ENCODE measurements at regions not wholly inside any gene's neighbourhood (a gene's known extent, or its start where the extent isn't known, plus 50 kb on each side); places are given as distances from the start of the nearest gene placed in this dataset.

DNA sequence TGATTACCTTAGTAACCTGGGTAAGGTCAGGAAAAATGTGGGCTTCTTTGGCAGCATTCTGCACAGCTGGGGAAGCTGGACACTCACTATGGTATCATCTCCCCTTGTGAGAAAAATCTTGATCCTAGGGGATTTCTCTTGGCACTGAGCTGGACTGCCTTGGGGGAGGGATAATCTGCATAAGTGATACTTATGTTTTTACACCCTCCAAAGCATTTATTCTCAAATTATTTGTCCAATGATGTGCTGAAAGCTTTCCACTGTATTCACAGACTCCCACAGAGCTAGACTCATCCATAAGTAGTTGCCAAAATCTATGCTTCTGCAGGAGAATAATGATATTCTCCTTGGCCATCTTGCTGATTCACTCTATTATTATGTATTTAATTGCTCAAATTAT, 121.5 kb upstream of the CNR1 start:
- TF ChIP-seq, protein P1, sequence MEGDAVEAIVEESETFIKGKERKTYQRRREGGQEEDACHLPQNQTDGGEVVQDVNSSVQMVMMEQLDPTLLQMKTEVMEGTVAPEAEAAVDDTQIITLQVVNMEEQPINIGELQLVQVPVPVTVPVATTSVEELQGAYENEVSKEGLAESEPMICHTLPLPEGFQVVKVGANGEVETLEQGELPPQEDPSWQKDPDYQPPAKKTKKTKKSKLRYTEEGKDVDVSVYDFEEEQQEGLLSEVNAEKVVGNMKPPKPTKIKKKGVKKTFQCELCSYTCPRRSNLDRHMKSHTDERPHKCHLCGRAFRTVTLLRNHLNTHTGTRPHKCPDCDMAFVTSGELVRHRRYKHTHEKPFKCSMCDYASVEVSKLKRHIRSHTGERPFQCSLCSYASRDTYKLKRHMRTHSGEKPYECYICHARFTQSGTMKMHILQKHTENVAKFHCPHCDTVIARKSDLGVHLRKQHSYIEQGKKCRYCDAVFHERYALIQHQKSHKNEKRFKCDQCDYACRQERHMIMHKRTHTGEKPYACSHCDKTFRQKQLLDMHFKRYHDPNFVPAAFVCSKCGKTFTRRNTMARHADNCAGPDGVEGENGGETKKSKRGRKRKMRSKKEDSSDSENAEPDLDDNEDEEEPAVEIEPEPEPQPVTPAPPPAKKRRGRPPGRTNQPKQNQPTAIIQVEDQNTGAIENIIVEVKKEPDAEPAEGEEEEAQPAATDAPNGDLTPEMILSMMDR (IDR thresholded peaks at IDR 0.05; ENCODE audit: insufficient read depth, low read length), result no peak
- TF ChIP-seq POLR2AphosphoS5 (IDR thresholded peaks at IDR 0.05; ENCODE audit: low read depth), result no peak
- TF ChIP-seq, protein P2, sequence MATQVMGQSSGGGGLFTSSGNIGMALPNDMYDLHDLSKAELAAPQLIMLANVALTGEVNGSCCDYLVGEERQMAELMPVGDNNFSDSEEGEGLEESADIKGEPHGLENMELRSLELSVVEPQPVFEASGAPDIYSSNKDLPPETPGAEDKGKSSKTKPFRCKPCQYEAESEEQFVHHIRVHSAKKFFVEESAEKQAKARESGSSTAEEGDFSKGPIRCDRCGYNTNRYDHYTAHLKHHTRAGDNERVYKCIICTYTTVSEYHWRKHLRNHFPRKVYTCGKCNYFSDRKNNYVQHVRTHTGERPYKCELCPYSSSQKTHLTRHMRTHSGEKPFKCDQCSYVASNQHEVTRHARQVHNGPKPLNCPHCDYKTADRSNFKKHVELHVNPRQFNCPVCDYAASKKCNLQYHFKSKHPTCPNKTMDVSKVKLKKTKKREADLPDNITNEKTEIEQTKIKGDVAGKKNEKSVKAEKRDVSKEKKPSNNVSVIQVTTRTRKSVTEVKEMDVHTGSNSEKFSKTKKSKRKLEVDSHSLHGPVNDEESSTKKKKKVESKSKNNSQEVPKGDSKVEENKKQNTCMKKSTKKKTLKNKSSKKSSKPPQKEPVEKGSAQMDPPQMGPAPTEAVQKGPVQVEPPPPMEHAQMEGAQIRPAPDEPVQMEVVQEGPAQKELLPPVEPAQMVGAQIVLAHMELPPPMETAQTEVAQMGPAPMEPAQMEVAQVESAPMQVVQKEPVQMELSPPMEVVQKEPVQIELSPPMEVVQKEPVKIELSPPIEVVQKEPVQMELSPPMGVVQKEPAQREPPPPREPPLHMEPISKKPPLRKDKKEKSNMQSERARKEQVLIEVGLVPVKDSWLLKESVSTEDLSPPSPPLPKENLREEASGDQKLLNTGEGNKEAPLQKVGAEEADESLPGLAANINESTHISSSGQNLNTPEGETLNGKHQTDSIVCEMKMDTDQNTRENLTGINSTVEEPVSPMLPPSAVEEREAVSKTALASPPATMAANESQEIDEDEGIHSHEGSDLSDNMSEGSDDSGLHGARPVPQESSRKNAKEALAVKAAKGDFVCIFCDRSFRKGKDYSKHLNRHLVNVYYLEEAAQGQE (IDR thresholded peaks at IDR 0.05; ENCODE audit: insufficient replicate concordance, low read depth), result no peak
